GM19351 (cell line): ENCODE measurements at regions not wholly inside any gene's neighbourhood (a gene's known extent, or its start where the extent isn't known, plus 50 kb on each side); places are given as distances from the start of the nearest gene placed in this dataset.
"Not testable (repeated sequence)": the region's sequence is repeated elsewhere in the genome, so short reads cannot be mapped to it uniquely, and the experiment has no call there.

Experiments used
- ATAC-seq: cut with Tn5 transposase; IDR thresholded peaks from one replicate; pipeline ENCODE4 v1.9.1; 2021; ENCODE audit warnings: mild to moderate bottlenecking, moderate library complexity; ENCODE audit not compliant: unreplicated experiment

GRCh38 chr1:222865718-222866117 is 50.9 kb downstream of the DISP1 start:
- ATAC-seq = no peak

- no peak for ATAC-seq
Measured at GRCh38 chr1:222867316-222867715, 52.5 kb downstream of the DISP1 start.

DNA sequence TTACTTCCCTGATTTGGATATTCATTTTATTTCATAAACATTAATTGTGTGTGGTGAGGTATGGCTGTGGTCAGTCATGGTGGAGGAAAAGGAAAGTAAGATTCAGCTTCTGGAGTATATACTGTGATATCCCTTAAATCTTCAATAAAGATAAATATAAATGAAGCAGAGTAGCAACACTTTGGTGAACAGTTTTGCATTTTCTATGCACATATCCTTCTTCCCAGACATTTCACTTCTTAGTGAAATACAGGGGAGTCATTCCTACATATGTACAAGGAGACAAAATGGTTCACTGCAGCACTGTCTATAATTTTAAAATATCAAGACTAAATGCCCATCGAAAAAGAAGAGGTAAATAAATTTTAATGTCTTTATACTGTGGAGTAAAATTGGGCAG is 61.3 kb downstream of the DISP1 start:
- no peak for ATAC-seq

GRCh38 chr1:222877854-222878253 is 63.0 kb downstream of the DISP1 start:
- ATAC-seq = no peak

DNA sequence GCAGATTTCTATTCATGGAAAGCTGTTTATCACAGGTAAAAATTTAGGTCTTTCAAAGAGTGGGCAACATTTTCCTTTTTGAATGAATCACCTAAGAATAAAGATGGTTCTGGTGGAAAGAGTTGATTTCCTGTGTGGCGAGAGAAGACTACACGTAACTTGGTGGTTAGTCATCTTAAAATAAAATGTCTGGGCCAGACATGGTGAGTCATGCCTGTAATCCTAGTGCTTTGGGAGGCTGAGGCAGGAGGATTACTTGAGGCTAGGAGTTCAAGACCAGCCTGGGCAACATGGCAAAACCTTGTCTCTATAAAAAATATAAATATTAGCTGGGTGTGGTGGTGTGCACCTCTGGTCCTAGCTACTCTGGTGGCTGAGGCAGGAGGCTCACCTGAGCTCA is 65.7 kb downstream of the DISP1 start:
- ATAC-seq = no peak

DNA sequence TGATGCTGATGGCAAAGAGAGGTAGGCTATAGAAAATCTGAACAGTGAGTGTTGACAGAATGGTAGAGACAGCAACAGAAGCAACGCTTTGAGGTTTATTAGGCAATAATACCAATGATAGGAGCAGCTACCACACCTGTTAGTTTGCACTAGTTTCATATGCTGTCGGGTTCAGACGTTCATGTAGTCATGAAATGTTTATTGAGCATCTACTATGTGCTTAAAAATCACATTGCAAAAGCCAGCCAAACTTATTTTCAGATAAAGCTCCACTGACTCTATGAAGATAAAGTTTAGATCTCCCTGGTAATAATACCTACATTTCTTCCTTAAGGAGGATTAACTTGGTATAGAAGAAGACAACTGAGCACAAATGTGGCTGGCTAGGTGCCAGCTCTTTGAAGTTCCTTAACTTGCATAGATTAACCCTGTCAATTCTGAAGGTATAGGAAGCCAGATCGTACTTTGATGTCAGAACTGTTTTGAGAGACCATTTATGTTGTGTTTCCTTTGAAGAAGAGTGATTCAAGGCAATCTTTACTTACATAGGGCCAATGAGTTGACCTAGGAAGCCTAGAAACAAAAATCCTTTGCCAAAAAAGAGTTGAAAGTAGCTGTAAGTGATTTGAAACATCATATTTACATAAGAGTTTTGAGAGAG is 71.5 kb downstream of the DISP1 start:
- ATAC-seq = no peak

GRCh38 chr1:222886878-222887351 is 72.1 kb downstream of the DISP1 start:
- no peak for ATAC-seq

- ATAC-seq = no peak
Measured at GRCh38 chr1:222889440-222889839, 74.6 kb downstream of the DISP1 start.

DNA sequence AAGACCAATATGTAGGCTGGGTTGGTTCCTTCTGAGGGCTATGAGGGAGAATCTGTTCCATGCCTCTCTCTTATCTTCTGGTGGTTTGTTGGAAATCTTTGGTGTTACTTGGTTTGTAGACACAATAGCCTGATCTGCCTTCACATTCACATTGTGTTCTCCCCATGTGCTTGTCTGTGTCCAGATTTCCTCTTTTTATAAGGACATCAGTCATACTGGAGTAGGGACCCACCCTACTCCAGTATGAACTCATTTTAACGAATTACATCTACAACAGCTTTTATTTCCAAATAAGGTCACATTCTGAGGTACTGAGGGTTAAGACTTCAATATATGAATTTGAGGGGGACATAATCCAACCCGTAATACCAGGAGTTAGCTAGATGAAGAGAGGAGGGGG is 75.9 kb downstream of the DISP1 start:
- ATAC-seq = no peak

DNA sequence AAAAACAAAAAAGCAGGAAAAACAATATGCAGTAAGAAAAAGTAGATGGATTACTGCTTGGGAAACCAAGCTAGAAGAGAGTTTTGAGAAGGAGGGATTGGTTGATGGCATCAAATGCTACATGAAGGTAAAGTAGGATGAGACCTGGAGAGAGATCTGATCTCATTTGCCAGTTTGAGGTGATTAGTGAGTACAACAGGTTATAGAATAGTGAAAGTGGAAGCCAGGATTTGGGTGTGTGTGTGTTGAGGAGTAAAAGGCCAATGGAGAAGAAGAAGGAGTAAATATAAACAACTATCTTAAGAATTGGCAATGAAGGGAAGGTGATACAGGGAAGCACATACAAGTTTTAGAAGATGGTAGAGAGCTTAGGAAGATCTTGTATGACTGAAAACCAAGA is 76.7 kb downstream of the DISP1 start:
- ATAC-seq = no peak

DNA sequence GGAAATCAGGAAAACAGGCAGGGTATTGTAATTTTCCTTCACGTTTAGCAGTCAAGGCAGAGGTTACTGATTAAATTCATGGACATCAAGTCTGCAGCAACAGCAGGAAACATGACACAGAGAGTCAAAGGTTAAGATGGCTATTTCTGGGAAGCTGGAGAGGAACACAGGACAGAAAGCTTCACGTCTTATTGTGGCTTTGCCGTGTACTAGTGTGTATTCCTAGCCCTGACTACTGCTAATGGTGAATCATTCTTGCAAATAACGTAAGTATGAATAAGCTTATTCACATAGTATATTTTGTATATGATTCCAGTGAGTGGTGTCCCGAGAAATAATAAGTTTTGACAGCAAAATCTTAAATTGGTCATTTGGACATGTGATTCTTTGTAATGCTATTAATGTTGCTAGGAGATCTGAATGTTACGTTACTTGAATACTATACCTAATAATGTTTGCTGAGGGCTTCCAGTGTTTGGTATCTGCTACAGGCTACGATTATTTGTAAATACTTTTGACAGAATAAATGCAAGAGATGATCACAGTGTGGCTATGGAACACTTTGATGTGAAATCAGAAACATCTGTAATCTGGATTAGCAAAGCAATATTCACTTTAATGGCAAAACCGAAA is 77.4 kb downstream of the DISP1 start:
- ATAC-seq = no peak

DNA sequence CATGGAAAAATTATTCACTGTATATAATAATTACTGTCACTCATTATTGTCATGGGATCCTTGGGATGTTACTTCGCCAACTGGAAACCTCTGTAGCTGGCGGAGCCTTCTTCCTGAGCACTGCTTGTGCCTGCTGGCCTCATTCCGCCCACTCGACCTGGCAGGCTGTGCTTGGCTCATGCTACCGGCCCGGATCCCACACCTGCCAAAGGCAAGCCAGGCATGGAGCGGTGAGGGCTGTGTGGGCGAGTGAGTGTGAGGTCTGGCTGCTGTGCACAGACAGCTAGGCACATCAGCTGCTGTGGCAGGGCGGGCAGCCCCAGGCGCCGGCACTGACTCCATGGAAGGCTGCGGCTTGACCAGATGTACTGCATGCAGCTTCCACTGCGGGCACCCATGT is 78.4 kb downstream of the DISP1 start:
- no peak for ATAC-seq

- no peak for ATAC-seq
Measured at GRCh38 chr1:222894331-222894730, 79.5 kb downstream of the DISP1 start.

DNA sequence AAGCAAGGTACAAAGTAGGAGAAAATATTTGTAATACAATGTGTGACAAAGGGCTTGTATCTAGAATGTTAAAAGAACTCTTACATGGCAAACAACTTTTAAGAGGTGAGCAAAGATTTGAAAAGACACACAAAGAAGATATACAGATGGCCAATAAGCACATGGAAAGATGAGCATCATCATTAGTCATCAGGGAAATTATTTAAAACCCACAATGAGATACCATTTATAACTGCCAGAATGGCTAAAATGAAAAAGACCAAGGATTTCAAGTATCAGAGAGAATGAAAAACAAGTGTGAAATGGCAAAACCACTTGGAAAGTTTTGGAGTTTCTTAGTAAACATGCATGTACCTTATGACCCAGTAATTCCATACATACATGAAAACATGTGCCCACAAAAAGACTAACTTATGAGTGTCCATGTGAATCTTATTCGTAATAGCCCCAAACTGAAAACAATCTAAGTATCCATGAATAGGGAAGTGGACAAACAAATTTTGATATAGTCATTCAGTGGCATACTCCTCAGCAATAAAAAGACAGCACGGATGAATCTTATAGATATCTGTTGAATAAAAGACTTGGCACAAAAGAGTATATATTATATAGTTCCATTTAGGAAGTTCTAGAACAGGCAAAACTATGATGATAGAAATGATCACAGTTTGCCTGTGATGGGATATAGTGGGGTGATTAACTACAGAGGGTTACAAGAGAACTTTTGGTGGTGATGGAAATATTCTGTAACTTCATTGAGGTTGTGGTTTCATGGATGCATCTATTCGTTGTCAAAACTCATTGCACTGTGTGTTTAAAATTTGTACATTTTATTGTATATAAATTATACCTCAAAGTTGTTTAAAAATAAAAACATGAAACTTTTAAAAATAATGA is 82.0 kb downstream of the DISP1 start:
- no peak for ATAC-seq

GRCh38 chr1:222897527-222898190 is 82.8 kb downstream of the DISP1 start:
- peak; percentile 51 for ATAC-seq

DNA sequence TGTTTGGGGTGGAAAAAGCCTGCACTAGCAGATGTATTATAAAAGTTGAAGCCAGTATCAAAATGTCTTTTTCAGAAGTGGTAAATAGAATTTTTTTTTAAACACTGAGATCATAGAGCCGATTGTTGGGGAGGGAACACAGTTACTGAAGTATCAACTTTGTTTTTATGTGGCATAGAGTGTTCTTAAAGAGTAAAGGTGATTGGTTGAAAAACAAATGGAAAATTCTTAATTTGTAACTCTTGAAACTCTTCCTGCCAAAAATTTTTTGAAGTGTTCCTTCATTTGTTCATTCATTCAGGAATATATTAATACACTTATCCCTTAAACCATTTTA is 83.3 kb downstream of the DISP1 start:
- no peak for ATAC-seq

- ATAC-seq = no peak
Measured at GRCh38 chr1:222899471-222899870, 84.6 kb downstream of the DISP1 start.

GRCh38 chr1:222904451-222904850 is 89.6 kb downstream of the DISP1 start:
- ATAC-seq = no peak

DNA sequence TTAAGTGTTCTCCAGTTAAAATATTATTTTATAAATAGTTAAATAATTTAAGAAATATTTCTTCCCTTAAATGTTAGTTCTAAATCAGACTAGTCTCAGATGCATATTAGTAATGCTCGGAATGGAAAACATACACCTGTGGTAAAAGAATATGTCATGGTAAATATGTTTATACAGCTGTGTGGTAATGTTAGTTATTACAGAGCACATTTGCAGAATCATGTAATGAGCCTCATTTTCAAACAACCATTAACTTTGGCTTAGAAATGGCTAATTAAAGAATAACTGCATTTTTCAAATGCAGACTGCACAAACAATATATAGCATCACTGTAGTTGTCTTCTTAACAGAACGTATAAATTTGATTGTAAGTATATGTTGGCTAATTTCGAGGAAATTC is 90.3 kb downstream of the DISP1 start:
- ATAC-seq = no peak

- ATAC-seq = not testable (repeated sequence)
Measured at GRCh38 chr1:222906271-222906739, 91.5 kb downstream of the DISP1 start.

- no peak for ATAC-seq
Measured at GRCh38 chr1:222909586-222909985, 94.7 kb downstream of the DISP1 start.
